Endothelial cell of hepatic sinusoid (primary cell): ENCODE measurements at regions not wholly inside any gene's neighbourhood (a gene's known extent, or its start where the extent isn't known, plus 50 kb on each side); places are given as distances from the start of the nearest gene placed in this dataset.
"Not testable (repeated sequence)": the region's sequence is repeated elsewhere in the genome, so short reads cannot be mapped to it uniquely, and the experiment has no call there.

Source experiments
- in situ Hi-C: cut with HindIII; loops from 2 replicates; pipeline ENCODE4 v1.10.0; 2017; ENCODE audit warnings: low sequenced_read_pairs

GRCh38 chr6:170006900-170007467, 255.6 kb downstream of the ERMARD start:
- in situ Hi-C loops = no loop called here

DNA sequence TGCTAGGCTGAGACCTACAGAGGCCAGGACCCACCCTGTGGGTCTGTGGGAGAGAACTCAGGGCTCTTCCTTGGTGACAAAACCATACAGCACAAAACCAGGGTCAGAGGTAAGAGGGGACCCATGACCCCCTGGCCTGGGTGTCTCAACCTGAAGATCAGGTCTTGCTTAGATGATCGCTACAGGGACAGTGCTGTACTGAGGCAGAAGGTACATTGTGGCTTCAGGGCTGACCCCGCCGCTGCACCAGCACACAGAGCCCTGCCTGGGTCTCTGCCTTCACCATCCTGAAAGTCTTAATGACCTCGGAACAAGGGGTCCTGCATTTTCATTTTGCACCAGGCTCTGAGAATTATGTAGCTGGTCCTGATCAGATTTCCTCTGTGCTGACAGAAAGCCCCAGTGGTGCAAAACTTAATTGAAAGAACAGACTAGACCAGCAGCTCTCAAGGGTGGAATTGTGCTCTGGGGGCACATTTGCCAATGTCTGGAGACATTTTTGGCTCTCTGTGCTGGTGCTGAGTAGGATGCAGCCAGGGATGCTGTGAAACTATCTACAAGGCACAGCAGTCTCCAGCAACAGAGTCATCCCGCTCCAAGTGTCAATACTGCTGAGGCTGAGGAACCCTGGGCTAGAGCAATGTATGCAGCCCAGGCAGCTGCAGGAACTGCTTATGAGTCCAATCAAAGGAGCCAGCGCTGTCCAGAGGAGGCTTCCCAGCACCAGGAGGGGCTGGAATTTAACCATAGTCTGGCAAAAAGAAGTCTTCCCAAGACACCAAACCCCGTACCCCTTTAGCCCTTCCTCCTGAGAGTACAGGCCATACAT, 254.9 kb downstream of the ERMARD start:
- in situ Hi-C loops = no loop called here

DNA sequence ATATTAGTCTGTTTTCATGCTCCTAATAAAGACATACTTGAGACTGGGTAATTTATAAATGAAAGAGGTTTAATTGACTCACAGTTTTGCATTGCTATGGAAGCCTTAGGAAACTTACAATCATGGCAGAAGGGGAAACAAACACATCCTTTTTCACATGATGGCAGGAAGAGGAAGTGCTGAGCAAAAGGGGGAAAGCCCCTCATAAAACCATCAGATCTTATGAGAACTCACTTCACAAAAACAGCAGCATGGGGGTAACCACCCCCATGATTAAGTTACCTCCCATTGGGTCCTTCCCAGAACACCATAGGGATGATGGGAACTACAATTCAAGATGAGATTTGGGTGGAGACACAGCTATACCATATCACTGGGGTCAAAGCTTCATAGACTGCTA, 254.2 kb downstream of the ERMARD start:
- in situ Hi-C loops = no loop called here

DNA sequence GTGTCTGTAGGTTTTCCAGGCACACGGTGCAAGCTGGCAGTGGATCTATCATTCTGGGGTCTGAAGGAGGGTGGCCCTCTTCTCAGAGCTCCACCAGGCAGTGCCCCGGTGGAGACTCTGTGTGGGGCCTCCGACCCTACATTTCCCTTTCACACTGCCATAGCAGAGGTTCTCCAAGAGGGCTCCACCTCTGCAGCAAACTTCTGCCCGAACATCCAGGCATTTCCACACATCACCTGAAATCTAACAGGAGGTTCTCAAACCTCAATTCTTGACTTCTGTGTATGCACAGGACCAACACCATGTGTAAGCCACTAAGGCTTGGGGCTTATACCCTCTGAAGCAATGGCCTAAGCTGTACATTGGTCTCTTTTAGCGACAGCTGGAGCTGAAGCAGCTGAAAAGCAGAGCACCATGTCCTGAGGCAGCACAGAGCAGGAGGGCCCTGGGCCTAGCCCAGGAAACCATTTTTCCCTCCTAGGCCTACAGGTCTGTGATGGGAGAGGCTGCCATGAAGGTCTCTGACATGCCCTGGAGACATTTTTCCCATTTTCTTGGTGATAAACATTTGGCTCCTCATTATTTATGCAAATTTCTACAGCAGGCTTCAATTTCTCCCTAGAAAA, 253.3 kb downstream of the ERMARD start:
- in situ Hi-C loops = no loop called here

DNA sequence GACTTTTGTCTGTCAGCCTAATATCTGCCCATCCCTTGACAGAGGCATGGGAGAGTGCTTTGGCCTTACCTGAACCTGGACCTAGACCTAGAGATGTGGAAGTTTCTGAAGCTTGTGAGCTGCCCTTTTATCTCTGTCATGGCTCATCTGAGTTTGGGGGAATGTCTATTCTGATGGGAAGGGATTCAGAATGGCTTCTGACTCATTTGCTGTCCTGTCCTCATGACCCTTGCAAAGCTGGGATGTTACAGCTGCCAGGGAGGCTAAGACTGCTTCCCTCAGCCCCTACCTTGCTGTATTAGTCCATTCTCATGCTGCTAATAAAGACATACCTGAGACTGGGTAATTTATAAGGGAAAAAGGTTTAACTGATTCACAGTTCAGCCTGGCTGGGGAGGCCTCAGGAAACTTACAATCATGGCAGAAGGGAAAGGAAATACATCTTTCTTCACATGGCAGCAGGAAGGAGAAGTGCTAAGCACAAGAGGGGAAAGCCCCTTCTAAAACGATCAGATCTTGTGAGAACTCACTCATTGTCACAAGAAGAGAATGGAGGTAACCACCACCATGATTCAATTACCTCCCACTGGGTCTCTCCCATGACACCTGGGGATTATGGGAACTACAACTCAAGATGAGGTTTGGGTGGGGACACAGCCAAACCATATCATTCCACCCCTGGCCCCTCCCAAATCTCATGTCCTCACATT, 252.2 kb downstream of the ERMARD start:
- in situ Hi-C loops = no loop called here

DNA sequence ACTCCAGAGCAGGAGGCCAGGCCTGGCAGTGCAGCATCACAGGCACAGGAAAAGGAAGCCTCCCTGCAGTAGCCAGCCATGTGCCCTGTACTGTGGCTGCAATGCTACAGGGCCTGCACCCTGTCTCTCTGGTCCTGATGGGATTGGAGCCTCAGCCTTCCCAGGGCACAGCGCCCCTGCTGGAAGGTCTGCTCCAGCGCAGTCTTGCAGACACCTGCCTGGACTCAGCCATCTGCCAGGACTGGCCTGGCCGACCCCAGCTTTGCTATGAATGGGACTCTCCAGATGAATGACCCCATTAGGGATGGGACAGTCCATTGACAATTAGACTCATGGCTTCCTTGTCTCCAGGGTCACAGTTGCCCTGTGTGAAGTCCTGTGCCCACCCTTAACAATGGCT, 251.6 kb downstream of the ERMARD start:
- in situ Hi-C loops = no loop called here

- in situ Hi-C loops = not testable (repeated sequence)
Observed at GRCh38 chr6:170001782-170002181, 250.4 kb downstream of the ERMARD start.

DNA sequence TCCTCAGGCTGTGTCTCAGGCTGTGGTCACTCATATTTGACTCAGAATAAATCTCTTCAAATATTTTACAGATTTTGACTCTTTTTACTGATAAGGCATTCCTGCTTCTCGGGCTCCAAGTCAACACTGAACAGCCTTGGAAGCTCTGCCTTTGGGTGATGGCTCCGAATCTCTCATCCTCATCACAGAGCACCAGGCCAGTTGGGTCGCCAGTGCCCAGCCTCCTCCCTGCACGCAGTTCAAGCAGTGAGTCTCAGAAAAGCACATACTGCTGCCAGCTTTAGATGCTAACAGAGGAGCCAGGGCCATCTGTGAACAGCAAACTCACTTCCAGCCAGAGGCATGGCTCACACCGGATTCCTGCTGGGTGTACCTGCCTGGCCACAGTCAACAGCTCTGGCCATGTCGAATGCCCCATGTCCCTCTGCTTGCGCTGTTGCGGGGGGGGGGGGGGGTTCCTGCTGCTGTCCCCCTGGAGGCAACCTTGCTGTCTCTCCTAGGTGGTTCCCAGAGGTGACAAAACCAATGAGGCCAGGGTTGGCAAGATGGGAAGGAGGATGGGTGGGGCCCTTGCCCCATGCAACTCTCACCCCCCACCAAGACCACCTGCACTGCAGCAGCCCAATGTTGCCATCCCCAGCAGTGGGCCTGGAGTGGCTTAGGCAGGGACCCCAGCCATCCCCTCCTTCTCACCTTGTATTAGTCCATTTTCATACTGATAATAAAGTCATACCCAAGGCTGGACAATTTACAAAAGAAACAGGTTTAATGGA, 248.8 kb downstream of the ERMARD start:
- in situ Hi-C loops = no loop called here

GRCh38 chr6:169999367-169999766, 247.9 kb downstream of the ERMARD start:
- in situ Hi-C loops = no loop called here

DNA sequence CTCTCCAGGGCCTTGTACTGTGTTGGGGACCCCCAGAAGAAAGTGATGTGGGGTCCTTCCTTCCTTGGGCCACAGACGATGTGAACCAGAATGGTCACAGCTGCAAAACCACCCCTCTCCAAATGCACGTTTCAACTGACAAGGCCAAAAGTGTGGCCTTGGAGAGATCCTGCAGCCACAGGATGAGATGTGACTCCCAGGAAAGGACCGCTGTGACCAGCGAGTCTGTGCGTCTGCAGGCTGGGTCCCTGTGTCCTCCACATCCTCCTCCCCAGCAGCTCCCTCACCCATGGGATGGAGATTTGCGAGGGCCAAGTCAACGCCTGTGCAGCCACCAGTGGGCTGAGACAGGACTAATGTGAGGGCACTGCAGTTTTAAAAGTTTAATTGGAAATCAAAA, 247.0 kb downstream of the ERMARD start:
- in situ Hi-C loops = no loop called here

- in situ Hi-C loops = no loop called here
Observed at GRCh38 chr6:169997930-169998218, 246.5 kb downstream of the ERMARD start.

DNA sequence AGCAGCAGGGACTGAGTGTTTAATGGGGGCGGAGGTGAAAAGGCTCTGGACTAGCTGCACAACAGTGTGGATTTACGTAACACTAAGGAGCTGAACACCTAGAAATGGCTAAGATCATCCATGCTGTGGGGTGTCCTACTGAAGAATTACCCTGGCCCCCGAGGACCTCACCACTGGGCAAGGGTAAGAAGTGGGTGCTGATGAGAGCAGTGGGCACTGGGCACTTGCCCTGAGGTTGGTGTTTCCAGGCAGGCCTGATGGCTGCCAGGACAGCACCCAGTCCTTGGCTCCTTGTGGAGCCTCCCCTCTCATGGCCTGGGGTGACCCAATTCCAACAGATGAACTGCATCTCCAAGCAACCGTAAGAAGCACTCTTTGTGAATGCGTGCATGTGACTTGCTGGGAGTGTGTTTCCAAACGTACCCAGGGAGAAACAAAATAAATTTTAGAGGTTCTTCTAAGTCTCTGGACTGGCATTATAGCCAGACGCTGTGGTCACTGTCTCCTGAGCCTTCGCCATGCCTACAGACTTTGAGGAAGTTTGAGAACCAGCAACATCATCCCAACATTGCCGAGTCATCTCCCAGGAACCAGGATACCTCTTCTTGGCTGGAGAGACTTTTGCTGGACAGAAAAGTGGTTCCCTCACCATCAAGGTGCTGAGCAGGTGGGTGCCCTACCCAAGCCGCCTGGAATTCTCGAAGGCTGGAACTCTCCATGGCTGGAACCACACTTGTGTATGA, 245.9 kb downstream of the ERMARD start:
- in situ Hi-C loops = no loop called here

- in situ Hi-C loops = no loop called here
Observed at GRCh38 chr6:169996378-169997051, 245.1 kb downstream of the ERMARD start.

- in situ Hi-C loops = no loop called here
Observed at GRCh38 chr6:169994739-169995138, 243.3 kb downstream of the ERMARD start.

DNA sequence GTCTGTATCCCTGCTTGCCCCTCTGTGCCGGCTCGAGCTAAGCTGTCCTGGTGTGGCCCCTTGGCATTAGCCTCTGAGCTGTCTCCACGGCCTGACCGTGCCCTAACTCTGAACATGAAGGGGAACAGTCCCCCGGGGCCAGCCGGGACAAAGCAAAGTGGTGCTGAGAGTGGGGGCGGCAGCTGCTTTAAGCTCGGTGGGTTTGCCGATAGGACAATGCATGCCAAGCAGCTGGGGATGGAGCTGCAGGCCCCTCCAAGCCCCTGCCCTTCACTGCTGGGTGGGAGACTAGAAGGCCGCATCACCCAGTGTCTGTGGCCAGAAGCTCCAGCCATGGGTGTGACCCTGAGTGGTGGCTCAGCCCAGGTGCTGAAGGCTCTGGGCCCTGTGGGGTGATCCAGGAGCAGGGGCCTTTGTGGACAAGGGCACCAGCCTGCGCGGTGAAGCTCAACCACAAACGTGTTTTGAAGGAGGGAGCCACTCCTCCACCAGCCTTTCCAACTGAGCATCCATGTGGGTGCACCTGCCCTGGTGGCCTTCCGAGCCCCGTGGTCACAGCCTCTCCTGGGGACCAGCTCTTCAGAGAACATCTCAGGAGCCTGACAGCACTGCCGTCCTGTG, 242.5 kb downstream of the ERMARD start:
- in situ Hi-C loops = no loop called here

DNA sequence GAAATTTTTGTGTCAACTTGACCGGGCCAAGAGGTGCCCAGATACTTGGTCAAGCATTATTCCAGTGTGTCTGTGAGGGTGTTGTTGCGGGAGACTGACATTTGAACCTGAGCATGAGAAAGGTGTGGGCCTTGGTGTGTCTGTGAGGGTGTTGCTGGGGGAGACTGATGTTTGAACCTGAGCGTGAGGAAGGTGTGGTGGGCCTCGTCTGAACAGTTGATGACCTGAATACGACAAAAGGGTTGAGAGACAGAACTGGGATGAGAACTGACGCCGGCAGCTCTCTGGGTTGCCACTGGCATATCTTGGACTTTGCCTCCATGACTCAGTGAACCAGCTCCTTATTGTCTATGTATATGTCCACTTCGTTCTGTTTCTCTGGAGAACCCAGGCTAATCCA, 240.5 kb downstream of the ERMARD start:
- in situ Hi-C loops = no loop called here

- in situ Hi-C loops = no loop called here
Observed at GRCh38 chr6:169991031-169991390, 239.6 kb downstream of the ERMARD start.

- in situ Hi-C loops = no loop called here
Observed at GRCh38 chr6:169990095-169991030, 238.9 kb downstream of the ERMARD start.
